OCI-LY7 (cell line): ENCODE measurements at regions not wholly inside any gene's neighbourhood (a gene's known extent, or its start where the extent isn't known, plus 50 kb on each side); places are given as distances from the start of the nearest gene placed in this dataset.

ENCODE experiments used
- BruUV-seq: library from RNA; stranded (reverse); fragments of 400-500 nt; replicated peaks from 2 replicates; lab custom pipeline; 2021; lab: Mats Ljungman, UMichigan
- CTCF ChIA-PET: fragments of 300-600 bp; sonication (Branson Sonifier 250); formaldehyde crosslinking; loops from one replicate; lab custom pipeline; 2022; ENCODE audit warnings: antibody characterized with exemption; ENCODE audit not compliant: unreplicated experiment; lab: Charles Lee
- POLR2A ChIA-PET: fragments of 300-600 bp; sonication (Branson Sonifier 250); formaldehyde crosslinking; loops from one replicate; lab custom pipeline; 2022; ENCODE audit warnings: antibody characterized with exemption; lab: Charles Lee
- DNase-seq: peaks from one replicate; pipeline ENCODE4 v3.0.0-alpha.2; 2015; ENCODE audit warnings: low spot score
- H2AFZ ChIP-seq: fragments of 200-600 bp; sonication (generic), shearing (Covaris generic); 2 replicates; pipeline ENCODE4 v1.6.1; 2014; ENCODE audit warnings: mild to moderate bottlenecking, antibody characterized with exemption, low read length, moderate library complexity
- H3K27ac ChIP-seq: fragments of 200-600 bp; sonication (generic); 2 replicates; pipeline ENCODE4 v1.5.1; 2014; ENCODE audit warnings: mixed run types, low read depth, mild to moderate bottlenecking, moderate library complexity, low read length, inconsistent platforms; ENCODE audit not compliant: poor library complexity, severe bottlenecking
- H3K36me3 ChIP-seq: fragments of 200-600 bp; sonication (generic); 2 replicates; pipeline ENCODE4 v1.6.1; 2014; ENCODE audit warnings: mild to moderate bottlenecking, antibody characterized with exemption, low read length, moderate library complexity, mixed read lengths; ENCODE audit not compliant: insufficient read depth
- H3K4me1 ChIP-seq: fragments of 200-600 bp; sonication (generic); 2 replicates; pipeline ENCODE4 v1.5.1; 2014; ENCODE audit warnings: mild to moderate bottlenecking, low read length; ENCODE audit not compliant: insufficient read depth, poor library complexity, severe bottlenecking
- H3K4me2 ChIP-seq: fragments of 200-600 bp; sonication (generic); 2 replicates; pipeline ENCODE4 v1.6.1; 2014; ENCODE audit warnings: mild to moderate bottlenecking, low read length
- H3K4me3 ChIP-seq: fragments of 200-600 bp; sonication (generic); 2 replicates; pipeline ENCODE4 v1.5.1; 2014; ENCODE audit warnings: mild to moderate bottlenecking, low read depth, low read length; ENCODE audit not compliant: poor library complexity, severe bottlenecking
- H3K79me2 ChIP-seq: fragments of 200-600 bp; sonication (generic); 2 replicates; pipeline ENCODE4 v1.6.1; 2016; ENCODE audit warnings: low read depth, mild to moderate bottlenecking, low read length, moderate library complexity, mixed read lengths; ENCODE audit not compliant: insufficient read depth
- H3K9me2 ChIP-seq: fragments of 200-600 bp; sonication (generic); 2 replicates; pipeline ENCODE4 v1.6.1; 2016; ENCODE audit warnings: mild to moderate bottlenecking, low read length, mixed read lengths; ENCODE audit not compliant: insufficient read depth
- H3K9me3 ChIP-seq: fragments of 200-600 bp; sonication (generic); 2 replicates; pipeline ENCODE4 v1.6.1; 2014; ENCODE audit warnings: mild to moderate bottlenecking, mixed run types, low read length, mixed read lengths
- H4K20me1 ChIP-seq: fragments of 200-600 bp; sonication (generic); 2 replicates; pipeline ENCODE4 v1.6.1; 2014; ENCODE audit warnings: mild to moderate bottlenecking, antibody characterized with exemption, low read length, moderate library complexity, mixed read lengths; ENCODE audit not compliant: insufficient read depth
- EZH2phosphoT487 ChIP-seq: fragments of 200-600 bp; sonication (generic); IDR thresholded peaks from 2 replicates; pipeline ENCODE4 v1.6.1; 2018; ENCODE audit warnings: low read depth, borderline replicate concordance, mild to moderate bottlenecking, mixed run types, antibody characterized with exemption, low read length, moderate library complexity, mixed read lengths
- intact Hi-C: fragments of 100-400 bp; cut with micrococcal nuclease; formaldehyde crosslinking; loops from one replicate; pipeline ENCODE4 v1.10.0; 2022; ENCODE audit not compliant: unreplicated experiment
- TF ChIP-seq, protein P1 (sequence below): fragments of 200-600 bp; sonication (generic); conservative IDR thresholded peaks from 2 replicates; pipeline ENCODE4 v1.5.1; 2014; ENCODE audit warnings: mild to moderate bottlenecking, antibody characterized with exemption, low read length, moderate library complexity, mixed read lengths

DNA sequence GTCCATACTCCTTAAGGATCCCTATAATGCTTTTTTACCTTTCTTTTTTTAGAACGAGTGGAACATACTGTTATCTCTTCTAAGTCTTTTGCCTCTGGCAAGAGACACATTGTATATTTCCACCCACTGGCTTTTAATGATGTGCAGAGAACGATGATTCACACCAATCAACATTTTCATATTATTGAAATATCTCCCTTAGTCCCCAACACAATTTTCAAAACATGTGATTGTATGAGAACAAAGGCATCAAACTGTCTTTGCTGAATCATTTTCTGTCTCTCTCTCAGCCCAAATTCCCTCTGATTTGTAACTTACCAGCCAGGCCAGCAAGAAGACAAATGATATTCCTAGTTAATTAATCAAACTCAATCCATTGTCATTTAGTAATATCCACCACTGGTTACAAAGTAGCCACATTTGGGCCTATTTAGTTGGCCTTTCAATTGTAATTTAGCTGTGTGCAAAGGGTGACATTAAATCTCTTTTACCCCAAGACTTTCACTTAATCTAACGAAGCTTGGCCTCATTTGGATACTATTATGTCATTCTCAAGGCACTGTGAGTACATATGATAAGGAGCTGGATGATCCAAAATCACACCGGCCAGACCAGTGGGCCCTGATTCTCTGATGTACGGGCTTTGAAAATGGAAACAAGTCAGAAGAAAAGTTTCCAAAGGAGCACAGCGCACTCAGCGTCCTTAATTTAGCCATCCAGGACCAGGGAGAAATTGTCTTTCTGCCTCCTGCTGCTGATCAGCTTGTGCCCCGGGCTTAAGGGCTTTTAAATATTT lies 185.1 kb downstream of the SCG2 start:
- Histone ChIP-seq H3K4me1 (no peaks in the 10 kb centered on the region), H2AFZ (no peak overlapping the region), H3K9me2 (no peaks in the 10 kb centered on the region), H4K20me1 (no peaks in the 10 kb centered on the region), H3K79me2 (no peaks in the 10 kb centered on the region), H3K36me3 (no peaks in the 10 kb centered on the region), H3K9me3 (no peaks in the 10 kb centered on the region), H3K4me2 (no peak overlapping the region), H3K27ac (no peak overlapping the region), H3K4me3 (no peak overlapping the region)
- CTCF ChIA-PET = no interaction called here
- no peak for DNase-seq
- intact Hi-C loops = no loop called here
- TF ChIP-seq EZH2phosphoT487 = no peak
- TF ChIP-seq, protein P1, sequence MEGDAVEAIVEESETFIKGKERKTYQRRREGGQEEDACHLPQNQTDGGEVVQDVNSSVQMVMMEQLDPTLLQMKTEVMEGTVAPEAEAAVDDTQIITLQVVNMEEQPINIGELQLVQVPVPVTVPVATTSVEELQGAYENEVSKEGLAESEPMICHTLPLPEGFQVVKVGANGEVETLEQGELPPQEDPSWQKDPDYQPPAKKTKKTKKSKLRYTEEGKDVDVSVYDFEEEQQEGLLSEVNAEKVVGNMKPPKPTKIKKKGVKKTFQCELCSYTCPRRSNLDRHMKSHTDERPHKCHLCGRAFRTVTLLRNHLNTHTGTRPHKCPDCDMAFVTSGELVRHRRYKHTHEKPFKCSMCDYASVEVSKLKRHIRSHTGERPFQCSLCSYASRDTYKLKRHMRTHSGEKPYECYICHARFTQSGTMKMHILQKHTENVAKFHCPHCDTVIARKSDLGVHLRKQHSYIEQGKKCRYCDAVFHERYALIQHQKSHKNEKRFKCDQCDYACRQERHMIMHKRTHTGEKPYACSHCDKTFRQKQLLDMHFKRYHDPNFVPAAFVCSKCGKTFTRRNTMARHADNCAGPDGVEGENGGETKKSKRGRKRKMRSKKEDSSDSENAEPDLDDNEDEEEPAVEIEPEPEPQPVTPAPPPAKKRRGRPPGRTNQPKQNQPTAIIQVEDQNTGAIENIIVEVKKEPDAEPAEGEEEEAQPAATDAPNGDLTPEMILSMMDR = no peak
- no TSS peak for BruUV-seq
- POLR2A ChIA-PET = interaction anchor here (0.6 to 0.7 kb wide), 3 partner anchors 15 to 878 kb away, joined by 3 to 7 read pairs (median 3); no protein-coding TSS in a partner anchor

DNA sequence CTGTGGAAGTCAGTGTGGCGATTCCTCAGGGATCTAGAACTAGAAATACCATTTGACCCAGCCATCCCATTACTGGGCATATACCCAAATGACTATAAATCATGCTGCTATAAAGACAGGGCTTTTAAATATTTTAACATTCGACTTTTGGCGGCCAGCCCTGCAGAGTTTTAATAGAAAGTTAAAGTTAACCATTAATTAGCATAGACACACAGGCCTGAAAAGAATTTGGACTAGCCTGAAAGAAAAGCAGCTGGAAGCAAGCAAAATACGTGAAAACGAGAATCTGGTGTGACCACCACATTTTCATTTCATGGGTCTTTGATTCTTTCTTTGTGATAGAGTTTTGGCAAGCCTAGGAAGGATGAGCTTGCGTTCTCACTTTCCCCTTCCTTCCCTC lies 184.0 kb downstream of the SCG2 start:
- Histone ChIP-seq H3K79me2 (no peaks in the 10 kb centered on the region), H3K9me2 (no peaks in the 10 kb centered on the region), H3K4me1 (no peaks in the 10 kb centered on the region), H4K20me1 (no peaks in the 10 kb centered on the region), H3K4me3 (no peak overlapping the region), H2AFZ (no peak overlapping the region), H3K36me3 (no peaks in the 10 kb centered on the region), H3K9me3 (no peaks in the 10 kb centered on the region), H3K4me2 (no peak overlapping the region), H3K27ac (no peak overlapping the region)
- ChIA-PET CTCF (no interaction called here), POLR2A (no interaction called here)
- intact Hi-C loops = no loop called here
- no peak for DNase-seq
- TF ChIP-seq EZH2phosphoT487 = no peak
- BruUV-seq = no TSS peak

DNA sequence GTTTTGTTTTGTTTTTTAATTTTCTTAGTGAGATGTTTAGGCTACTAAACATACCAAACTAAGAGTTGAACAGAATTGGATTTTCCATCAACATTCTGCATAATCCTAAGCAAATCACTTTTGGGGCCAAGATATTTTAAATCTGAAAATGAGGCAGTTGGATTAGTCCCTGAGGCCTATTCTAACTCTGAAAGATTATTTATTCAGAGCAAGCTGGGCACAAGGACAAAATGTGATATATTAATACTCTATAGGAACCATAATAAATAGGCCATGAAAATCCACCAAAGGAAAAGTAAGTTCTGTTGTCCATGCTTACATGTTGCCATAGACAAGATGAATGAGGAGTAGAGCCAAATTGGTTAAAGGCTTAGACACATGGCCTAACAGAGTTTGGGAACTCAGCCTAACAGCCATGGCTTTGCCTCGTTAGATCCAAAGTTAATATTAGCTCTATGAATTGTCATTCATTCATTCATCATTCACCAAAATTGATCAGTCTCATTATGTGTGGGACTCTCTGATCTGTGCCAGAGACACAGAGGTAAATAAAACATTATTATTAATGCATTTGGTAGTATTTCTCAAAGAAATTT lies 183.5 kb downstream of the SCG2 start:
- TF ChIP-seq EZH2phosphoT487 = no peak
- TF ChIP-seq, protein P1 = no peak

More for the DNA sequence above, 183.5 kb downstream of the SCG2 start:
- Histone ChIP-seq H2AFZ (no peak overlapping the region), H3K4me3 (no peak overlapping the region), H3K4me2 (no peak overlapping the region), H3K4me1 (no peaks in the 10 kb centered on the region), H3K79me2 (no peaks in the 10 kb centered on the region), H3K9me3 (no peaks in the 10 kb centered on the region), H4K20me1 (no peaks in the 10 kb centered on the region), H3K9me2 (no peaks in the 10 kb centered on the region), H3K27ac (no peak overlapping the region), H3K36me3 (no peaks in the 10 kb centered on the region)
- BruUV-seq = no TSS peak
- CTCF ChIA-PET = no interaction called here
- POLR2A ChIA-PET = interaction anchor here (1.0 kb wide), 1 partner anchor 18 kb away, joined by 3 read pairs; no protein-coding TSS in a partner anchor
- no peak for DNase-seq
- intact Hi-C loops = no loop called here
